DMS79 (cell line): ENCODE measurements at regions not wholly inside any gene's neighbourhood (a gene's known extent, or its start where the extent isn't known, plus 50 kb on each side); places are given as distances from the start of the nearest gene placed in this dataset.
"Not testable (repeated sequence)": the region's sequence is repeated elsewhere in the genome, so short reads cannot be mapped to it uniquely, and the experiment has no call there.

Experiments
- DNase-seq: peaks from one replicate; lab custom pipeline; 2025; lab: John Stamatoyannopoulos, UW

DNA sequence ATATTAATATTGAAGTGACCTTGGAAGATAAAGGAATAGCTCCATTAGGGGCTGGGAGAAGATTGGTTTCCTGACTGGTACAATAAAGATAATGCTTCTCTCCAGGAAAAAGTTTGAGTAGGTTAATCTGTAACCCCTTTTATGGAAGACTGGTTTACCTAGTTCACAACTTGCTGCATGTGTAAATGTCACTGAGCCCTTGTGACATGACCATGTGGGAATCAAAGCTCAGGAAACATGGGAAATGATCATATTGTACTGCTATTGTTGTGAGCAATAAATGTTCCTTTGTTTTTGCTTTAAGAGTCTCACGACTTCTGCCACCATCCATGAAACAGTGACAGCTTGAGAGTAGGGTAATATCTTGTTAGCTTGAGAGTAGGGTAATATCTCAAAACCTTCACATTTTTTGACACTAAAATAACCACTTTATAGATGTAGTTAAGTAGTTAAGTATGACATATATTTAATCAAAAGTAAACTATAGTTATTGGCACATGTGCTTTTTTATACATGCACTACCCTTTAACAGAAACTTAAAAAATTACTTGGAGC is 1338.6 kb downstream of the FSCB start:
- no peak for DNase-seq

DNA sequence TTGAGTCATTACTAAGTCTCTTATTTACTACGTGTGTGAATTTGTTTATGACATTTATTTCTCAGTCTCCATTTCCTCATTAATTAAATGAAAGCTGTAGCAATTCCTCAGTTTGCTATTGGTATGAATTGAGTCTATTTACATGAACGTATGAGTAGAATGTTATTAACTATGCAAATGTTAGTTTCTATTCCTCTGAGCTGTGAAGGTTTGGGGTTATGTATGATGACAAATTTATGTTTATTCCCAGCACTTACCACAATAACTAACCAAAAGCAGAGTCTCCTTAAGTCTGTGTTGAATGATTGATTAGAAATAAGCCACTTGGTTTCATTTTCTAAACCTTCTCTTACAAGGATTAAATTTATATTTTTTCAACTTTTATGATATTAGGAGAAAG is 1340.9 kb downstream of the FSCB start:
- DNase-seq, result no peak

DNA sequence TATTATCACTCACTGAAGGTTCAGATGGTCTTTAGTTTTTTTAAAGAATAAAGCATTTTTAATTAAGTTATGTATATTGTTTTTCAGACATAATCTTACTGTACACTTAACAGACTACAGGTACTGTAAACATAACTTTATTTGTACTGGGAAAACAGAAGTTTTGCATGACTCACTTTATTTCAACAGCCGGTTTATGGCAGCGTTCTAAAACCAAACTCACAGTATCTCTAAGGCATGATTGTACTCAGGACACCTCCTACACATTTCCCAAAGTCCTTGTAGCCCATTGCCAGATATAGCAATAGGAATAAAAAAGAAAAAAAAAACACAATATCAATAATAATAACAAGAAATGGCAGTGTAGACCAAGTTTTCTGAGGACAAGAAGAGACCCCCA is 1341.4 kb downstream of the FSCB start:
- no peak for DNase-seq

DNA sequence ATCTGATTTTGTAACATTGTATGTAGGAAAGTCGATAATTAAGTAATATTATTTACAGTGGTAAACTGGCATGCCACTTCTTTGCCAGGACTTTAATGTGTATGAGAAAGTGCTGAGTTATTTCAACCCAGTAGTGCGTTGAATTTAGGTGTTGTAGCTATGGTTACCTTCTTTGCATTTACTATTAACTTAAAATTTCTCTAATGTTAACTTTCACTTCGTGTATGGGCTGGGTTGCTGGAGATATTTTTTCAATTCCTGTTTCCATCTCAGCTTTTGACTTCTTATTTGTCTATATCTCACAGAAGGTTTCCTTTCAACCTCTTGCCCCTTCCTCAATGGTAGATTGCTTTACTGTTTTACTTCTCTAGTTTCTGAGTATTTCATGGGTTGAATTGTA is 1345.6 kb downstream of the FSCB start:
- no peak for DNase-seq

DNA sequence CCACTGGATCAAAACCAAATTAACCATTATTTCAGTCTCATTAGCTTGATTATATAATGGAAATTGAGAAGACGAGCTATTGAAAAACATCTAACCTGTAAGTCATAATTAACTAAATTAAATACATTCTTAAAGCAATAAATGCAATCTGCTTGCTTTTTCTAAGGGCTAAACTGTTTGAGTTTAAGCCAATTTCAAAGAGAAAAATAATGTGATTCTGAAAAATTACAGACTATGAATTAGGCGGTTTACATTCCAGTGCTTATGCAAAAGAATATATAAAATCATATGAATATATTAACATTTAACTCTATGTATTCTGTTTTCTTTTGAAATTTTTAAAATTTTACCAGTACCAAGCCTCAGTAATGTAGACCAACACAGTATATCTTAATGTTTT is 1349.4 kb downstream of the FSCB start:
- no peak for DNase-seq

DNA sequence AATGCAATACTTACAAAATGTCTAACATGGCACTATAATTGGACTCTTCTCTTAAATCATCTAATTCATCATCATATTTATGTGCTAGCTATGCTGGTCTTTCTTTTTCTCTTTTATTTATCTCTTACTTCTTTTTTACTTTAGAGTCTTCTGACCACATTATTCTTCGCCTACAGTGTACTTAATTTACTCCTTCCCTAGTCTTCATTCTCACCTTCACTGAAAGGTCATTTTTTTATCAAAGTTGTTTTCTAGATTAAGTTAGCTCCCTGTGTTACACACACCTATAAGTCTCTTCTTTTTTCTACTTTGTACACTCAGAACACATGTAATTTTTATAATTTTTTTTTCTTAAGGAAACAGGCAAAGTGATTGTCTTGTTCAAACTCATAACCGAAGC is 1351.2 kb downstream of the FSCB start:
- no peak for DNase-seq

DNA sequence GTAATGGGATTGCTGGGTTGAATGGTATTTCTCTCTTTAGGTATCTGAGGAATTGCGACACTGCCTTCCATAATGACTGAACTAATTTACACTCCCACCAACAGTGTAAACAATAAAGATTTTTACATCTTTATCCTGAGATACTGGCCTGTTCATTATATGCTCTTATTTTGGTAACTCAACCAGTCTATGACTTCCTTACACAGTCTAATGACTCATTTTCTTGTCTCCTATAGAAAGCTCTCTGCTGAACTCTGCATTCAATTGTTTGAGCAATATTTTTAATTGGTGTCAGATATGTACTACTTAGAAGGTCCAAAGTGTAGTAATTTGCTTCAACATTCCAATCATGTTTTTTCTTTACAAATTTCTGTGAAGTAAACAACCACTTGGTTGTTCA is 1351.8 kb downstream of the FSCB start:
- no peak for DNase-seq

DNA sequence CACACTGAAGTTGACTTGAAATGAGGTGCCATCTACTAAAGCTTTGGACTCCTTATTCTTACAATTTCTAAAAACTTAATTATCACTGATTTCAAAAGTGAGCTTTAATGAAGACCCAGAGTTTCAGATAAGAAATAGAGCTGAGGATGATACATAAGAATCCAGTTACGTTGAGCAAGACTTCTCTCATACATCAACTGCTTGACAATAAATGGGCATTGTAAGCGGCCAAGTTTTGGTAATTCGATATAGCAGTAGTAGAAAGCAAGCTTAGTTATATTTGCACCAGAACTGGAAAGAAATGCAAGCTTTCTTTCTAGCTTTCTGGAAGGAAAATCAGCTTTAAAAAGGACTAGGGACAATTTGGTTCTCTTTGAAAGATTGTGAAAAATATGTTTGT is 1359.6 kb downstream of the FSCB start:
- no peak for DNase-seq

DNA sequence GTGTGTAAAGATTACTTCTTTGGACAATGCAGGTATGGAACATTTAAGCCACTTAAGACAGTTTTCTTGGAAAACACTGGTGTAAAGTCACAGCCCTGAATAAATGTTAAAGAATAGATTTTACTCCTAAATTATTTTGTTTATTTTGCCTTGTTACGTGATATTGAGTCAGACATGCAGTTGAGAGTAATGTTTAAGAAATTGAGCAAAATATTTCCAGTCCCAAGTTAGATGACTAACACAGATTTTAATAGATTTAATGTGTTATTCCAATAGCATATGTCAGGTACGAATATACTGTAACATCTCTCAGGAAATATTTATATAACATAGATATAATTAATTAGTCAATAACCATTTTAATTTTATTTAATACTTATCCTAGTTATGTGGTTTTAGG is 1361.7 kb downstream of the FSCB start:
- no peak for DNase-seq

DNA sequence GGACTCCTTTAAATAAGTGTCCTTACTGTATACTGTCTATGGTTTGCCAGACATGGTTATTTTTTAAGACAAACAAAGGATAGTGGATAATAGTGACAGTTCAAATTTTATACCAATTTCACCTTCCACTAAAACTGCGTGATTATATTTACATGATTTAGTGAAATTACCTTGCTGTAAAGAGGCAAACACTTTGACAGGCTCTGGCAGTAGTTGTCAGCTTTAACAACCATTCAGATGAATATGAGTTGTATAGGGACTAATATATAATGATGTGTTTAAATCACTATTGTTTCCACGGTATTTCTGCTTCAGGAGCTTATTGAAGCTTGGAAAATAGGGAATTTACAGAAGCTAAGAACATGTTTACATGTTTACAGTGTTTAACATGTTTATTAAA is 1364.0 kb downstream of the FSCB start:
- DNase-seq, result no peak

DNA sequence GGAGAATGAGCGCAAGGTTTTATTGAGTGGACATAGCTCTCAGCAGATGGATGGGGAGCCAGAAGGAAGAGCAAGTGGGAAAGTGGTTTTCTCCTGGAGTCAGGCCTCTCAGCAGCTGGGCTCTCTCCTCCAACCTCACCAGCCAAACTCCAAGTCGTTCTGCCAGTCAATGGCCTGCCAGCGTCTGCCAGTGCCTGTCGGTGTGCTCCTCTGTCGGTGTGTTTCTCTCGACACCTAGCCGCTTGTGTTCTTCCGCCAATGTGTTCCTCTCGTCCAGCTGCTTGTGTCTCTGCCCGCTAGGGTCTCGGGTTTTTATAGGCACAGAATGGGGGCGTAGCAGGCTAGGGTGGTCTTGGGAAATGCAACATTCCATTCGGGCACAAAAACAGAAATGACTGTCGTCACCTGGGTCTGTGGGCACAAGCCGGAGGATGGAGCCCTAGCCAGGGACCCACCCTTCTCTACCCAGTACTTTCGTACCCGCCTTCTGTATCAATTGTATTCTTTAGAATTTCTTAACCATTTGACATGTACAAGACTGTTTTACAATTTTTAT is 1365.4 kb downstream of the FSCB start:
- no peak for DNase-seq

DNA sequence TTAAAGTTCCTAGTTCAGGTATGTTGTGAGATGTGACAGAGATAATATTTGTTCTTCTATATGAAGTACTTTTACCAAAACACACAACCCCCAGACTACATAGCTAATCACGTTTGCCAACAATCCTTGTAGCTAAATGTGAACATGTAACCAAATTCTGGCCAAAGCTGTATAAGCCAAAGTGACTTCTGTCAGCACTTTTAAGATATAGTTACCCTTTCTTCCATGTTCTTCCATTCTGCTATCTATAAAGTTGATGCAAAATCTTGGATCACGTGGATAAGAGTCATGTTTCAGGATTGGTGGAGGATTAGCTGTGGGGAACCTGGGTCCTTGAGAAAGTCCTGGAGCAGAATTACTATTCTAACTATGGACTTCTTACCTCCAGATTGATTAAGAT is 1366.6 kb downstream of the FSCB start:
- DNase-seq, result no peak

DNA sequence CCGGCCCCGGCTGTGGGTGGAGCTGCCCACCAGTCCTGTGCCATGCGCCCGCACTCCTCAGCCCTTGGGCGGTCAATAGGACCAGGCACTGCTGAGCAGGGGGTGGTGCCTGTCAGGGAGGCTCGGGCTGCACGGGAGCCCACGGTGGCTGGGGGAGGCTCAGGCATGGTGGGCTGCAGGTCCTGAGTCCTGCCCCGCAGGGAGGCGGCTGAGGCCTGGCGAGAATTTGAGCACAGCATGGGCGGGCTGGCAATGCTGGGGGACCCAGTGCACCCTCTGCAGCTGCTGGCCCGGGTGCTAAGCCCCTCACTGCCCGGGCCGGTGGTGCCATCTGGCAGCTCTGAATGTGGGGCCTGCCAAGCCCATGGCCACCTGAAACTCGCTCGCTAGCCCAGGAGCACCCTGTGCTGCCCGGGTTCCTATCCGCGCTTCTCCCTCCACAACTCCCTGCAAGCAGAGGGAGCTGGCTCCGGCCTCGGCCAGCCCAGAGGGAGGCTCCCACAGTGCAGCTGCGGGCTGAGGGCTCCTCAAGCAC is 1371.1 kb downstream of the FSCB start:
- DNase-seq, result no peak

DNA sequence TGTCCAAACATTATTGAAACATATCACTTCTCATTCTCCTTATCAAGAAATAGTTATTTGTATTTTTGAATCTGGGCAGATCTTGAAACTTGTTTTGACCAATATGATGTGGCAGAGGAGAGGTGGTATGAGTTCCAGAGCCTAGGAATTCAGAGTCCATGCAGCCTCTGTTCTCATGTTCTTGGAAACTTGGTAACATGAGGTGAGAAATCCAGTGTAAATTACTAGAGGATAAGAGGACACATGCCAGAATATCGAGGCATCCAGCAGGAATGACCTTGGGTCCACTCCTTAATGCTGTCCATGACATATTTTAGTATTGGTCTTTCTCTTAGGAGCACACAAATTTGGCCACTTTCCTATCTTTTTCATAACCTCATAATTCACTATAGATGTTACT is 1374.6 kb downstream of the FSCB start:
- DNase-seq, result no peak

DNA sequence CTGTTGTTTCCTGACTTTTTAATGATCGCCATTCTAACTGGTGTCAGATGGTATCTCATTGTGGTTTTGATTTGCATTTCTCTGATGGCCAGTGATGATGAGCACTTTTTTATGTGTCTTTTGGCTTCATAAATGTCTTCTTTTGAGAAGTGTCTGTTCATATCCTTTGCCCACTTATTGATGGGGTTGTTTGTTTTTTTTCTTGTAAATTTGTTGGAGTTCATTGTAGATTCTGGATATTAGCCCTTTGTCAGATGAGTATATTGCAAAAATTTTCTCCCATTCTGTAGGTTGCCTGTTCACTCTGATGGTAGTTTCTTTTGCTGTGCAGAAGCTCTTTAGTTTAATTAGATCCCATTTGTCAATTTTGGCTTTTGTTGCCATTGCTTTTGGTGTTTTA is 1378.7 kb downstream of the FSCB start:
- not testable (repeated sequence) for DNase-seq

DNA sequence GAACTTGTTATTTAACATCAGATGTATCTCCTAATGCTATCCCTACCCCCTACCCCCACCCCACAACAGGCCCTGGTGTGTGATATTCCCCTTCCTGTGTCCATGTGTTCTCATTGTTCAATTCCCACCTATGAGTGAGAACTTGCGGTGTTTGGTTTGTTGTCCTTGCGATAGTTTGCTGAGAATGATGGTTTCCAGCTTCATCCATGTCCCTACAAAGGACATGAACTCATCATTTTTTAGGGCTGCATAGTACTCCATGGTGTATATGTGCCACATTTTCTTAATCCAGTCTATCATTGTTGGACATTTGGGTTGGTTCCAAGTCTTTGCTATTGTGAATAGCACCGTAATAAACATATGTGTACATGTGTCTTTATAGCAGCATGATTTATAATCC is 1379.2 kb downstream of the FSCB start:
- DNase-seq, result not testable (repeated sequence)

DNA sequence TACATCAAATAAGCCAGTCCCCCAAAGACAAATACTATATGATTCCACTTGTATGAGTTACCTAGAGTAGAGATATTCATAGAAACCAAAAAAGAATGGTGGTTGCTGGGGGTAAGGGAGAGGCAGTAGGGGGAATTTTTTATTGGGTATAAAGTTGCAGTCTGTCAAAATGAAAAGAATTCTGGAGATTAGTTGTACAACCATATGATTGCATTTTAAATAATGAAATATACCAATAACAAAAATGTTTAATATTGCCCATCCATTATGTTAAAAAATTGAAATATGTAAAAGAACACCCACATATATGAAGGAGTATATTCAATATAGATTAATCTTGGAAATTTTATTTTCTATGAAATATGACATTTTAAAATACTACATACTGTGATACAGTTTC is 1383.5 kb downstream of the FSCB start:
- no peak for DNase-seq

DNA sequence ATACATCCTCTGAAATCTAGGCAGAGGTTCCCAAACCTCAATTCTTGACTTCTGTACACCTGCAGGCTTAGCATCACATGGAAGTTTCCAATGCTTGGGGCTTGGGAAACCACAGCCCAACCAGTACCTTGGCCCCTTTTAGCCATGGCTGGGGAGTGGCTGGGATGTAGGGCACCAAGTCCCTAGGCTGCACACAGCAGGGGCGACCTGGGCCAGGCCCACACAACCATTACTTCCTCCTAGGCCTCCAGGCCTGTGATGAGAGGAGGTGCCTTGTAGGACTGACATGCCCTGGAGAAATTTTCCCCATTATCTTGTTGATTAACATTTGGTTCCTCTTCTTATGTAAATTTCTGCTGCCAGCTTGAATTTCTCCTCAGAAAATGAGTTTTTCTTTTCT is 1387.4 kb downstream of the FSCB start:
- DNase-seq, result no peak

DNA sequence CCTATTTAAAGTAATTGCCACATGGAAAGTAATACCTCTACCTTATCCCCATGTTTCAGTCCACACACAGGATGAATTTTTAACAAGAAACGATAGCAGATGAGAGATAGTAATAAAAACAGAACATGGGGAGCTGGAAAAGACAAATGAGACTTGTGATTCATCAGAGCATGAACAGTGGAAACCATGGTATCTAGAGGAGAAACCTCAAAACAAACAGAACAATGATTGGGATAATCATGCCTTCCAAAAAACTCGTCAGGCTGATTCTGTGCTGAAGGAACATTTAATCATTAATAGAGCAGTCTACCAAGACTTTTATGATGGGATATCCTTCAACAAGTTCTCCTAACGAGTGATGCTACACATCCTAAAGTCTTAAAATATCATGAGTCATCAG is 1390.7 kb downstream of the FSCB start:
- DNase-seq, result no peak

DNA sequence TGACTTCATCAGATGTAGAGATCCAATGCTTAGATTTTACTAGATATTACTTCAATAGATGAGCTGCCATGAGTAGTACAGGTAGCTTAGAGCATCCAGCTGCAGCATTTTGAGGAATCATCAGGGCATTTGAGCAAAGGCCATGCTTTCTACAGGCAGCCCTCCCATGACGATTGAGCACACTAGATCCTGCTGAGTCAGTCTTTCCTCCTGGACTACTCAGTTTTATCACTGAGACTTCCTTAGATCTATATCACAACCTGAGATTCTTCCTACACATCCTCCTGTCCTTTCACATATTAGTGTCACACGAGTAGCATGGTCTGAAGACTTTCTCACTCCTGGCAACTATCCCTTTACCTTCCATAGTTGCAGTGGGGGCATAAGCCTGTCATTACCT is 1401.8 kb downstream of the FSCB start:
- DNase-seq, result no peak

DNA sequence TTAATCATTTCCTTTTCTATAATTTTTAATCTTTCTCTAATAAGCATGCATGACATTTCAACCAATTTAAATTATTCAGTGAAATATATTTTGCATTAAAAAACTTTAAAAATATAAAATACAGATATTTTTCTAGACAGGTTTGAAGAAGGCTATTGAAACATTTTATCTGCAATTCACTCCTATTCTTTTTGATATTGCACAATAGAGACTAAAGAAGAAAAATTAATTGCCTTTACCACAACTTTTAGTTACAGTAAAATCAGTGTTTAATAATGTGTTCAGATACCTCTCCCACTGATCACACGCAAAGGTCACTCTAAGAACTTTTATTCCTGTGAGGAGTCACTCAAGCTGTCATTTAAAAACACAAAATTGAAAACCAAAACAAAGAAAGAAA is 1416.7 kb downstream of the FSCB start:
- DNase-seq, result no peak

DNA sequence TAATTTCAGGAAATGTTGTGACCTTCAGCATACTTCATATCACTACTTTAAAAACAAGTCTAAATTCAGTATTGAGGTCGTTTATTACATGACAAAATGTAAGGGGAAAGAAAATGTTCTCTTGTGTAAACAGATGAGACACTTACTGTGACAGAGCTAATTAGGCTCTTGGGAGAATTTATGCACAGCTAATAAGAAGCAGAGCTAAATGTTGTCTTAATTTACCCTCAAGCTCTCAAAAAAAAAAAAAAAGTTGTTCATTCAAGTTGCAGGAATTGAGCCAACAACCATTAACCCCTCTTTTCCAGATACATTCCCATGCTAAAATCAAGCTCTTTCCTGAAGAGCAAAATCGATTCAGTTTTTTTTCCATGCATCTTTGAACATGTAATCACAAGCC is 1419.4 kb downstream of the FSCB start:
- DNase-seq, result peak; percentile 9

DNA sequence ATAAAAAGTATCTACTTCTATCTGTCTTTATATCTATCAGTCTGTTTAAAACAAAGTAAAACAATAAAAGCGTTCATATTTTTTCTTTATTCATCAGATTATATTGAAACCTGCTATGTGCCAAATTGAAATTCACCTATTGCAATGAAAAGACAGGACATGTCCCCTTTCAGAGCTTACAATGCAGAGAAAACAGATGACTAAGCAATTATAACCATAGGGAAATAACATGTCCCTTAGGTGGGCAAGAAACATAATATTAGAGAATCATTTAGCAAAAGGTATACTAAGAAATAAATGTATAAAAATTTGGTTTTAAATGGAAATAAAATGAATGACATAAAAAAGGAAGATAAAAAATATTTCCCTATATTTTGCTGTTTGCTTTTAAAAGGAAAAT is 1421.3 kb downstream of the FSCB start:
- no peak for DNase-seq

DNA sequence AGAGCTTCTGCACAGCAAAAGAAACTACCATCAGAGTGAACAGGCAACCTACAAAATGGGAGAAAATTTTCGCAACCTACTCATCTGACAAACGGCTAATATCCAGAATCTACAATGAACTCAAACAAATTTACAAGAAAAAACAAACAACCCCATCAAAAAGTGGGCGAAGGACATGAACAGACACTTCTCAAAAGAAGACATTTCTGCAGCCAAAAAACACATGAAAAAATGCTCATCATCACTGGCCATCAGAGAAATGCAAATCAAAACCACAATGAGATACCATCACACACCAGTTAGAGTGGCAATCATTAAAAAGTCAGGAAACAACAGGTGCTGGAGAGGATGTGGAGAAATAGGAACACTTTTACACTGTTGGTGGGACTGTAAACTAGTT is 1439.7 kb downstream of the FSCB start:
- not testable (repeated sequence) for DNase-seq
